ENCODE measurements at regions not wholly inside any gene's neighbourhood (a gene's known extent, or its start where the extent isn't known, plus 50 kb on each side); places are given as distances from the start of the nearest gene placed in this dataset.
A peak's percentile ranks its signal among the peaks of the same experiment; 100 is the strongest.

DNA sequence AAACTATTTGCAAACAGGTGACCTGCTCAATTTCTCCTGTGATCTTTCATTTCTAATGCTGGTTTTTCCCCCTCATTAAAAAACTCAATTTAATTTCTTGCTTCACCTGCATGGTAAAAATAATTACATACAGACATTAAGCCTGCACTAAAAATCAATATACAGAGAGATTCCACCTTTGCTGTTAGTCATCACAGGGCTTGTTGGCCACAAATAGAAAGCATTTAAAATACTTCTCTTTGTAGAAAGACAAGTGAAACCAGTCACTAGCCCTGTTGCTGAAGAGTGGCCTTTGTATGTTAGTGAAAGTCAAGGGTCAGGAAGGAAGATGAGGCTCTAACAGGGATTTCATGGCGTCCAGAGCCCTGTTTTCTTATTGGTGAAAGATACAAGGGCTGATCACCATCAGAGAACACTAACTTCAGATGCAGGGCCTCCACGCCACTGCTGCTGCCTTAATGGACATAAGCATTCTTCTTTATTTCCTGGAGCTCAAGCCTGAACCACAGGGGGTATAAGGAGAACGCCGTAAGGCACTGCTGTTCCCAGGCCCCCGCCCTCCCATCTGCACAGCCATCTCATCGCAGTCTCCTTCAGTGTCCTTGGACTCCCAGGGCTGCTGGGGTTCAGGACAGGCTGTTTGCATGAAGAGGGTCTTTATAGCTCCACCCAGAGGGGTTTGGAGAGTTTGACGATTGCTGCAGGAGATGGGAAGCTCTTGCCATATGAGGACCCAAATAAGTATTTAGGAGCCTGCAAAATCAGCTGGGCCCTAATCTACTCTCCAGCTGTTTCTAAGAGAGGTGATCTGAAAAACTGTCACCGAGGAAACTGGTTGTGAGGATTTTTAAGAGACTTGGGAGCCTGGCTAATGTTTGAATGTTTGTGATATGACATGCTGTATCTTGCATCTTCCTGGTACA, 117.3 kb upstream of the IRF2BP2 start:
- no peak for DNase-seq (ENCODE audit: extremely low read depth in 1 of 2, low read depth in 1 of 2)

- no peak for DNase-seq (ENCODE audit: extremely low read depth in 1 of 2, low read depth in 1 of 2)
These were observed 116.5 kb upstream of the IRF2BP2 start for GRCh38 chr1:234726359-234726943.

DNA sequence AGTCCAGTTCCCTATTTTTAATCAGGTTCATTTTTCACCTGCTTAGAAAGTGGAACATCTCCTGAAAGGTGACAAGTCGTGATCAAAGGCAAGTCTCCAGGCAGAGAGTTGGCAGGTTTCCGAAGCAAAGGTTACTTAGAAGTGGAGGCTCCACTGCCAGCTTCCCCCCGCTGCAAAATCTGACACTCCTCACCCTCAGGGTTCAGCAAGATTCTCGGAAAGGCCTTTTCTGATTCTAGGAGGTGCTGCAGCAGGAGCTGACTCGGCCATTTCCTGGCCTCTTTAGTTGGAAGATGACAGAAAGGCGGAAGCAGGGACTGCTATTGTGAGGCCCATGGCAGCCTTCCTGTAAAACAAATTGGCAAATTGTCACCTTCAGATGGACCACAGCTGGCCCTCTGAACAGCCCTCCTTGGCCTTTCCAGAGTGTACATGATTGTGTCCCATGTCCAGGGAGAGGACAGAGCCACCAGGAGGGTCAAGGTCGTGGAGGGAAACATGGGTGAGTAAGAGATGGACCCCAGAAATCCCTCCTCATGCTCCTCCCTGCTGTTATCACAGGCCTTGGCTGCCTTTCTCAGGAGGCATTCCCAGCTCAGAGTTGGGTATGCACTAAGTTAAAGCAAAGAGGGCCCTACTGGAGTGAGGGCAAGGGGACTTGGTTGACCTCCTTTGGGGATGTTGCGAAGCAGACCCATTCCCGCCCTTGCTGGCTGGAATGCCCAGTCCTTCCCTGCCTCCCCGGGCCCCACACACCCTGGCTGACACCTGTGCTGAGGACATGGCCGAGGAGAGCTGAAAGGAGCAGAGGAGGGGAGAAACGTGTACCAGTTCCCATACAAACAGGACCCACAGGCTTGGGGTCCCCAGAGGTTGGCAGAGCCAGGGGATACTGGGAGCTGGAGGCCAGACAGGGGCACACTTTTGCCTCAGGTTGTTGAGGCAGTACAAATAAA, 115.5 kb upstream of the IRF2BP2 start:
- peak in 1 of 2 donors; percentile 64 for DNase-seq (ENCODE audit: extremely low read depth in 1 of 2, low read depth in 1 of 2)

GRCh38 chr1:234724516-234725176, 114.7 kb upstream of the IRF2BP2 start:
- peak in 1 of 2 donors; percentile 8 for DNase-seq (ENCODE audit: extremely low read depth in 1 of 2, low read depth in 1 of 2)

GRCh38 chr1:234722904-234723720, 113.1 kb upstream of the IRF2BP2 start:
- peak; percentile 50 to 79 for DNase-seq (ENCODE audit: extremely low read depth in 1 of 2, low read depth in 1 of 2)

GRCh38 chr1:234722270-234722704, 112.3 kb upstream of the IRF2BP2 start:
- no peak for DNase-seq (ENCODE audit: extremely low read depth in 1 of 2, low read depth in 1 of 2)

- DNase-seq (ENCODE audit: extremely low read depth in 1 of 2, low read depth in 1 of 2) = no peak
These were observed 111.7 kb upstream of the IRF2BP2 start for GRCh38 chr1:234721476-234722269.

DNA sequence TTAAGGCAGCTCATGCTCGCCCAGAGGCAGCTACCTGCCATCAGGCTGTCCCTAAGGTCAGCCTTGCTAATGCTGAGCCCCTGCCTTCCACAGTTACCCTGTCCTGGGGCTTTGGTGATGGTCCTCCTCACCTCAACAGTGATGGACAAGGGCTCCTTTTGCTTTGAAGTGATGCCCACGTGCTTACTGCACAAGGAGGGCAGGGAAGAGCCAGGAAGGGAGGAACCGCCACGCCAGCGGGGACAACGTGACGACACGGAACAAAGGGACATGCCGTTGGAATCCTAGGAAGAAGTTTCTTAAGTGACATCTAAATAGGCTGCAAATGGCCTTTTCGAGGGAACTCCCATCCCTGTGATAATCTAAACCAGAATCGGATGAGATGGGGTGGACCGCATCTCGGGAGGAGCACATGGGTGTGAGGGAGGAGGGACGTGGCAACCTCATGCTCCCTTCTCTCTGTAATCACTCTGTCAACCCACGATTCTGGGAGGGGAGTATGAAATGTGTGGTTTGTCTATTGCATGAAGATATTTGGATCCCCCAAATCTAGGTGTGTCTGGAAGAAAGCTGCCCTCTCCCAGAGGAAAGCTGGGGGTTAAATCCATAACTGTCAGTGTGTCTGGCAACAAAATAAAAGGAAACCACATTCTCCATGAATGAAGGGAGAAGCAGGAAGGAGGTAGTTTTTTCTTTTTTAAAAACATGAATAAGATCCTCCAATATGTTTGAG, 110.9 kb upstream of the IRF2BP2 start:
- no peak for DNase-seq (ENCODE audit: extremely low read depth in 1 of 2, low read depth in 1 of 2)

DNA sequence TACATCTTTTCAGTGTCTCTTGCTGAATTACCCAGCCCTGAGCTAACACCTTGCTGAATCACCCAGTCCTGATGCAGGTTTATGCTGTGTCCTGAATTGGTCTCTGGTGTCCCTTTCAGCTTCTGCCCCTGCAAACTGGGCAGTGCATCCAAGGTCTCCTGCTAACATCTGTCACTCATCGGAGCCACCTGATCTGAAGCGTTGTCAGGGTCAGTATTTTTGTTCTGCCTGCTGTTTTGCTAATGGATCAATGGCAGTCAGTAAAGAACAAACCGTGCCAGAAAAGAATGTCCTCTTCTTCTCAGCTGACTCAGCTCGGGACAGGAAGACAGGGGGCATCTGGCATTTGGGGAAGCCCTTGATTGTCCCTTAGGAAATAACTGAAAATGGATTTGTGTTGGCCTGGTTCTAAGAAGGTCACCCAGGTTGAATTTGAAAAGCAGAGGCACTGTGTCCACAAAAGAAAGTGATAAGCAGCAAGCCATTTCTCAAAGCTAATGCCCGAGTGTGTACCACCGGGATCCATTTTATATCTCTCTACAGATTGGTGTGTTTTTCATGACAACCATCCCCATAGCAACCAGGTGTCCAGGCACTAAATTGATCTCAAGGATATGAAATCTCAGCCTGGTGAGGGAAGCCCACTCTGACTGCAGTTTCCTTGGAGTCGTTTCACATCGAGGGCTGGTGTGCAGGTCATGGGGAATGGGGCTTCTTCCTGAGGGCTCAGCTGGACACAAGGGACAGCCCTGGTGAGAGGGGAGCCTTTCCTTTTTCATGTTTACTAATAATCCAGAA, 109.7 kb upstream of the IRF2BP2 start:
- DNase-seq (ENCODE audit: extremely low read depth in 1 of 2, low read depth in 1 of 2) = no peak

GRCh38 chr1:234718496-234719453, 108.8 kb upstream of the IRF2BP2 start:
- DNase-seq (ENCODE audit: extremely low read depth in 1 of 2, low read depth in 1 of 2) = no peak

GRCh38 chr1:234716908-234717375, 107.0 kb upstream of the IRF2BP2 start:
- no peak for DNase-seq (ENCODE audit: extremely low read depth in 1 of 2, low read depth in 1 of 2)

DNA sequence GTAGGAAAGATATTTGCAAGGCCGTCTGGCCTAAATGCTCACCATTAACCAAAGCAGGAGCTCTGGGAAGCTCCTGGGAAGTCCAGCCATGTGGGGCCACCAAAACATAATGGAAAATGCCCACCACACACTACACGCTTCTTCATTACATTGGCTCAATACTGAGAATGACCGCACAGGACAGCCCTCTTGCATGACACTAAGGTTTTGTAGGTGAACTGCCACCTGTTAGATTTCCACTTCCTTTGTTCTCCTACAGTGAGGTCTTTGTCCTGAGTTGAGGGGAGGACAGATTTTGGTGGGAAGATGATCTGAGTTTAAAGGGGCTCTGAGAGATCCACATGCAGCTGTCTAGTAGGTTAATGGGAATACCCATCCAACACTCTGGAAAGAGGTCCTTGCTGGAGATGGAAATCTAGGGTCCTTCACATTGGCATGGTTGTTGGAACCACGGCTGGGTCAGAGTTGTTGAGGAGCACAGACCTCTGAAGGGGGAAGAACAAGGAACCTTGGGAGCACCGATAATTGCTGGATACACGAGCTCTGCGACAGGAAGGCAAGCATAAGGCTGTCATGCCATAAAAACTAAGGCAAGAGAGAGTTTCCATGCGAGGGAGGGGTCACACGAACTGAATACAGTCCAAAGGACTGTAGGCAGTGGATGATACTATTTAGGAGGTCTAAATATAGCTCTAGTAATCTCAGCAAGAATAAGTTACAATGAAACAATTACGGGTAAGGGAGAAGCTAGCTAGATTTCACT, 105.5 kb upstream of the IRF2BP2 start:
- DNase-seq (ENCODE audit: extremely low read depth in 1 of 2, low read depth in 1 of 2) = no peak

DNA sequence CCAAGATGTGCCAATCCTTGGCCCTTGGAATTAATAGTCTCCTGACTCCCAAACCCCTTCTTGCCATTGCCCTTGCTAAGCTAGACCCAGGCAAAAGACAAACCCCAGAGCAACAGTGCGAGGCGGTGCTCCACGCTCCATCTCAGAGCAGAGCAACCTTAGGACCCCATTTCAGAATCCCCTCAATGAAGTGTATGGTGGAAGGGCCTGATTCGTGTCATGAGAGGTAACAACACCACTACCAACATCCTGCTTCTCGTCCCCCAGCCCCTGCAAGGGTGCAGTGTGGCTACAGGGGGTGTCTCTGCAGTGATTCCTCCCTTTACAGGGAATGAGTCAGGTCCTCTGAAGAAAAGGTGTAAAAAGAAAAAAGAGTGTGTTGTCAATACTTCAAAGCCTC, 103.9 kb upstream of the IRF2BP2 start:
- no peak for DNase-seq (ENCODE audit: extremely low read depth in 1 of 2, low read depth in 1 of 2)

DNA sequence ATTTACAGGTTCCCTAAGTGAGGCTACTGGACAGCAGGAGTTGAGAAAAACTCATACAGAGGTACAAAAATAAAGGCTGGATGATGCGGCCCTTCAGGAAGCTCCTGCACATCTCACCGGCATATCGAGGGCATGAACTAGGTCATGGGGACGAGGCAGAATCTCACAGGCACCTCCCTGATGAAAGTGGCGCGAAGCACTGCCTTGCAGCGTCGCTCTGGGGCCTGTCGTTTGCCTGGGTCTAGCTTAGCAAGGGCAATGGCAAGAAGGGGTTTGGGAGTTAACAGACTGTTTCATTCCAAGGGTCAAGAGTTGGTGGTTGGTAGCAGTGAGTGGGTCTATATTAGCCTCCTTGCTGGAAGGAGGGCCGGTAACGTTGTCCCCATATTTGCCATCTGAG, 103.5 kb upstream of the IRF2BP2 start:
- no peak for DNase-seq (ENCODE audit: extremely low read depth in 1 of 2, low read depth in 1 of 2)

GRCh38 chr1:234712891-234713305, 102.9 kb upstream of the IRF2BP2 start:
- DNase-seq (ENCODE audit: extremely low read depth in 1 of 2, low read depth in 1 of 2) = no peak

All from stimulated activated CD8-positive, alpha-beta memory T cell treated with anti-CD3 and anti-CD28 coated beads, Interleukin-7, amount 100 ng/mL, for 48 hours (primary cell).